ENCODE measurements at regions not wholly inside any gene's neighbourhood (a gene's known extent, or its start where the extent isn't known, plus 50 kb on each side); places are given as distances from the start of the nearest gene placed in this dataset.

DNA sequence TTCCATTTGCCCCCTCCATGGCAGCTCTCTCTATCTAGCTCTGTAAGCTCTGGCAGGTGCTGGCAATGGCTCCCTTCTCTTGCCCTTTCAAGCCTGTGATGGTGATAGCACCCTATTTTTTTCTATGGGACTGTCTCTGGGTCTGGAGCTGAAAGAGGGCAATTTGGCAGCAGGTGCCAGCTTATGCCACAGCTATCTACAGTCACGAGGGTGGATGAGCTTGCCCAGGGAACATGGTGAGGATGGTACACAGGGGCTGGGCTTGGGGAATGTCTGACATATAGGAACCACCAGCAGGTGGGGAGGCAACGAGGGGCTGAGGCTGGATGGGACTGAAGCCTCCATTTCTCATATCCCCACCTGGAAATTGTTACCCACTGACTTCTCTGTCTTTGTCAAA is 175.4 kb upstream of the SYT13 start:
- TF ChIP-seq, protein P1, sequence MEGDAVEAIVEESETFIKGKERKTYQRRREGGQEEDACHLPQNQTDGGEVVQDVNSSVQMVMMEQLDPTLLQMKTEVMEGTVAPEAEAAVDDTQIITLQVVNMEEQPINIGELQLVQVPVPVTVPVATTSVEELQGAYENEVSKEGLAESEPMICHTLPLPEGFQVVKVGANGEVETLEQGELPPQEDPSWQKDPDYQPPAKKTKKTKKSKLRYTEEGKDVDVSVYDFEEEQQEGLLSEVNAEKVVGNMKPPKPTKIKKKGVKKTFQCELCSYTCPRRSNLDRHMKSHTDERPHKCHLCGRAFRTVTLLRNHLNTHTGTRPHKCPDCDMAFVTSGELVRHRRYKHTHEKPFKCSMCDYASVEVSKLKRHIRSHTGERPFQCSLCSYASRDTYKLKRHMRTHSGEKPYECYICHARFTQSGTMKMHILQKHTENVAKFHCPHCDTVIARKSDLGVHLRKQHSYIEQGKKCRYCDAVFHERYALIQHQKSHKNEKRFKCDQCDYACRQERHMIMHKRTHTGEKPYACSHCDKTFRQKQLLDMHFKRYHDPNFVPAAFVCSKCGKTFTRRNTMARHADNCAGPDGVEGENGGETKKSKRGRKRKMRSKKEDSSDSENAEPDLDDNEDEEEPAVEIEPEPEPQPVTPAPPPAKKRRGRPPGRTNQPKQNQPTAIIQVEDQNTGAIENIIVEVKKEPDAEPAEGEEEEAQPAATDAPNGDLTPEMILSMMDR (conservative IDR thresholded peaks at IDR 0.05) = no peak
- no peak for TF ChIP-seq EZH2 (IDR thresholded peaks at IDR 0.05; ENCODE audit: low read depth)

All from PC-9 (cell line).